NCI-H748 treated with DMSO at 0.1 percent for 48 hours (cell line): ENCODE measurements at regions not wholly inside any gene's neighbourhood (a gene's known extent, or its start where the extent isn't known, plus 50 kb on each side); places are given as distances from the start of the nearest gene placed in this dataset.
A peak's percentile ranks its signal among the peaks of the same experiment; 100 is the strongest.

Experiments
- DNase-seq: peaks from one replicate; lab custom pipeline; 2025; lab: John Stamatoyannopoulos, UW

DNA sequence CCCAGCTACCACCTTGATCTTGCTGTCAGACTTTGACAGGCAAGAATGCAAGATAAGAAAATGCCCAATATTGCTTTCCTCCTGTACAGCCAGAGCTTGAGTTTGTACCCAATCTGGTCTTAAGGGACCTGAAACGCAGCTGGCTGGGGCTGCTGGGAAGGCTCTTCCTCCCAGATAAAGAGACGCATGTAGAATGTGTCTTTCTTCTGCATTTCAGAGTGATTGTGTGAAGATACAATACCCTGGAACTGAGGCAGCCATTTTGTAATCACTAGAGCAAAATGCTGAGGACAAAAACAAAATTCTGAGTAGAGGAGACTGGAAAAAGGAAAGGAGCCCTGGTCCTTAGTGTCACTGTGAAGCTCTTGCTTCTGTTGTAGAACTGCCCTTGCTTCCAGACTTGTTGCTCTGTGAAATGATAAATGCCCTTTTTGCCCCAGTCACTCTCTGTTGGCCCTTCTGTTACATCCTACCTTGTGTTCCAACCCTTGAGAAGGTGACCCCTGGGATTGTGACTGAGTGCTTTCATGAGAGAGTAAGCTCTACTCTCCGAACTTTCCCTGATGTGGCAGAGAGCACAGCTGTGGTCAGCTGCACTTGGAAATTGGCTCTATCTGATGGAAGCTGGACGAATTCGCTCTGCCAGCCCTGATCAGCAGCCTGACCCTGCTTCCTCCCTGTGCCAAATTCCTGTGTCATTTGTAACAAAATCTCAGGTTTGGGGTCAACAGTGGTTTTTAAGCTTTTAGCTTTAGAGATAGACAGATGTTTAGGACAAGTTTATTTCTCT, 137.4 kb upstream of the RBMS1 start:
- DNase-seq = no peak

DNA sequence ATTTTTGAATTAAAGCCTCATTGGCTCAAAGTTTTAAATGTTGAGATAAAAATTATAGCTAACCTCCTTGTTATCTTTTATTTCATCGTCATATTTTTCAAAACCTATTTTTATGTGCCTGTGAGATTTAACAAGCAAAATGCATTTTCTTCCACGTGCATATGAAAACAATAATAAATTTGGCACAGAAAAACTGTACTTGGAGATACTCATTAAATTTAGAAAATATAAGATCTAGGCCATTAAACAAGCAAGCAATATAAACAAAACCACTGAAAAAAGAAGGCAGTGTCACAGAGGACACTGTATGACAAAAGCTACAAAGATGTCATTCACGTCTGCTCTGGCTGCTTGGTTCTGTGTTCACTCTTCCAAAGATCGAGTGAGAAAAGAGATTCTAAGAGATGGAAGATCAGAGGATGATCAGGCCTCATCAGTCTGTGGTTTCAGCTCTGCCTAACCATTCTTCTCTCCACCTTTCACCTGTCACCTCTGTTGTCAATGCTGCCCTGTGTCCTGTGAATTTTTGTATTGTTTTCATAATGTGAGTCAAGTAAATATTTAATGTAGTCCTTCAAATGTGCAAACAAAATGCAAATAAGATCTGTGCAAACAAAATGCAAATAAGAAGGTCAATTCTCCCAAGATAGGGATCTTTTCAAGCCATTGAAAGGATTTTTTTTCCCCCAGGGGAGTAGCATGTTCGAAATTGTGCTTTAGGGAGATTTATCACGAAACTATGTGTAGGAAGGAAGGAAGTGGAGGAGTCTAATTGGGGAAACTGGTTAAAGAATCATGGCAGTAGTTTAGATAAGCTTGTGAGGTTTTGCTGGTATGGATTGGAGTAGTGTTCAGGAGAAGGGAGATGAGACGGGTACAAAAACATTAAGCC, 138.7 kb upstream of the RBMS1 start:
- peak; percentile 26 for DNase-seq

DNA sequence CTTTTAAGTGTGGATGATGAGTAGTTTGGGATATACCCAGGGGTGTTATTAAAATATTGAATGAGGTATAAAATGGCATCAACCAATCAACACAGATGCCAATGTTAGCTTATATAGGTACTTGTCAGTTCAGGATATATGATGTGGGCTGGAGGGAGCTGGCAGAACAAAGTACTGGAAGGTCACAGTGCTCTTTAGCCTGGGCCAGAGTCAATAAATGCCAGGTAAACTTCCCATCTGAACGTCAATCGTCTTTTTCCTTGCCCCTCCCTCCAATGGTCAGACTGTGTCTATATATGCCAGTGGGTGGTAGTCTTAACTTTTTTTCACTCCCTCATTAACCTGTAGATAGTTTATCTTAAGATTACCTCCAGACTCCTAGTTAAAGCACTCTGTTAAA, 140.8 kb upstream of the RBMS1 start:
- no peak for DNase-seq

DNA sequence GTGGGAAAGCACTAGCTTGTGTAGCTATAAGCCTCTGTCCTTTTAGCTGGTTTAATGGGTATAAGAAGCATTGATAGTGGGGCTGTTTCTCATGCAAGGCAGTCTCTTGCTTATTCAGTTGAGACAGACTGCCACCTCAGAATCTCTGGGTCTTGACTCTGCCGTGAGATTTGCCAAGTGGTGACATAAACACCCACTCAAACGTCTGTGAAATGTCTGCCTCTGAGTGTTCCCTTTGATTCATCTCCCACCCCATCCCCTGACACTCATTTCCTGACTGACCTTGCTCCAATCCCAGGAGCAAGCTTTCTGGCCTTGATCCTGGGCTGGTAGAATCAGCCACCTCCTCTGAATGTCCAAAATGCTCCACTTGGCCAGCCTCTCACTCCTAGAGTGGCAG, 141.9 kb upstream of the RBMS1 start:
- DNase-seq = no peak

DNA sequence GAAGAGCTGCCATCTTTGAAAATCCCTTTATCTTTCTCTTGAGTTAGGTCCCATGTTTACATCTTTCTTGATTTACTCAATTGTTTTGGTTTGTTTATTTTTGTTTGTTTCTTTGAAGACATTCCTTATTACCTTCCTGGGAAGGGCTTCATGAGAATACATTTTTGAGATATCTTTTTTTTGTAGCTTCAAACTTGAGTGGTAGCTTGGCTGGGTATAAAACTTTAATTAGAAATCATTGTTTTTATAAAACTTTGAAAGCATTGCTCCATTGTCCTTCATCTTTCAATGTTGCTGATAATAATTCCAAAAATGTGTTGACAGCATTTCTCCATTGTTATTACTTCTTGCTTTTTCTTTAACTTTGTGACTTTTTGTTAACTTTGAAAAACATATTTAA, 145.9 kb upstream of the RBMS1 start:
- DNase-seq = no peak

DNA sequence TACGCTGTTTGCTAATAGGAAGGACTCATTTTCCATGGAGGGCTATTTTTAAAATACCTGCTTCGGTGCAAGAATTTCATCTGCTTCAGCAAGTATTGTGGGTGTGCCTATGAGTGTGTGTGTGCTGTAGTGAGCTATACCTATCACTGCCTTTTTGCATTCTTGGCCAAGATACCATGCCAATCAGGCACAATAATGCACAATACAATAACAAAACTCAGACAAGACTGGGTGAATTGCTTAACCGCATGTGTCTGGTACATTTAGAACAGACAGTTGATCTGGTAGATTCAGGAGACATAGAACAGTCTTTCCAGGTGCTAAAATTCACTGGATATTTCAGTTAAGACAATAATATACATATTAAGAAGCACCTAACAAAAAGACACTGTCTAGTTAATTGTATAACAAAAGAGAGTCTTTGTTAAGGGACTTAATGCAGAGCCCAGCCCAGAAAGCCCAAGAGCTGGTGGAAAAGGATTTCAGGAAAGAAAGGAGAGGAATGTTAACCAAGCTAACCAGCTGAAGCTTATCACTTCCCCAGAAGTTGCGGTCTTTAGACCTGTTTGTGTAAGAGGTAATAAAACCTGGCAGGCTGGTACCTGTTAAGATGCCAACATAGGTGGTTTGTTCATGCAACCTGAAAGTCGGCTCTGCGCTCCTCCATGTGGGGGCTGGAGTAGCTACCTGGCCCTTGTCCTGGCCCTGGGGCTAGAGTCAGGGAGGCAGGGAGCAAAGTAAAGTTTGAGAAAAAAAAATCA, 153.3 kb upstream of the RBMS1 start:
- DNase-seq = no peak

DNA sequence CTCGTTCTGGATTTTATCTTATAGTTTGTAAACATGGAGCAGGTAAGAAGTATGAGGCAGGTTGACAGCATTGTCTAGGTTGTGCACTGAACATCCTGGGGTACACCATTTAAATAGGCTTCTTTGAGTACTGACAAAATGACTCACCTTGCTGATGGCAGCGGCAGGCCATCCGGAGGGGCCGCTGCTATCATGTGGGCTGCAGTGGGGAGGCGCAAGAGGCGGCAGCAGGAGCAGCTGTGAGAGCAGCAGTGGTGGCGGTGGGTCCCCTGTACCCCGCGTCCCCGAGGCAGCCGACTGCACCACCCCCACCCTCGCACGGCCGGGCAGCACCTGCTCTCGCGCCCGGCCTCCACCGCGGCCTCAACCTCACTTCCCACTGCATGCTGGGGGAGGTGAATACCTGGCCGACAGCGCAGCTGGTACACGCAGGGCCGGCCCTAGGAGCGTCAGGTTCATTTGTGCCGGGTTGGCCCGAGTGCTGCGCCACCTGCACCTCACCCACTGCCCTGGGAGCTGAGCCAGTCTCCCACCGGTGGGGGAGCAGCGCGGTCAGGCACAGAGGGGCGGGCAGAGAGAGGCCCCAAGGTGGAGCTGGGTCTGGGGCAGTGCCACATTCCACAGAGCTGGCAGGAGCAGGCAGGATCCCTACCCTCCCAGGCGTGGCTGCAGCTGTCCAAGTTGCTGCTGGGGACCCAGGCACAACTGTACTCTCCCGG, 154.5 kb upstream of the RBMS1 start:
- no peak for DNase-seq

DNA sequence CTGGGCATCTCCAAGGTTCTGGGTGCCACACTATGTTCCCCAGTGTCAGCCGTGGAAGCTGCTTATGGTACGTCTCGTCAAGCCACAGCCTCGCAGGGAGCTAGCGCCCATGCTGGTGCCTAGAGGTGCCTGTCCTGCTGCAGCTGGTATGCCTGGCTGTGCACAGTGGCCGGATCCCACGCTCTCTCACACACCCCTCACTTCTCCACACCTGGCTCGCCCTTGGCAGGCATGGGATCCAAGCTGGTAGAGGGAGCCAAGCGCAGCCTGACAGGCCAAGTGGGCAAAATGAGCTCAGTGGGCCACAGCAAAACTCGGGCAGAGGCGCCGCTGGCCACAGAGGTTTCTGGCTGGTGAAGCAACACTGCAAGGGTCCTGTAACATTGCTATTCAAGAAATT, 156.1 kb upstream of the RBMS1 start:
- no peak for DNase-seq

DNA sequence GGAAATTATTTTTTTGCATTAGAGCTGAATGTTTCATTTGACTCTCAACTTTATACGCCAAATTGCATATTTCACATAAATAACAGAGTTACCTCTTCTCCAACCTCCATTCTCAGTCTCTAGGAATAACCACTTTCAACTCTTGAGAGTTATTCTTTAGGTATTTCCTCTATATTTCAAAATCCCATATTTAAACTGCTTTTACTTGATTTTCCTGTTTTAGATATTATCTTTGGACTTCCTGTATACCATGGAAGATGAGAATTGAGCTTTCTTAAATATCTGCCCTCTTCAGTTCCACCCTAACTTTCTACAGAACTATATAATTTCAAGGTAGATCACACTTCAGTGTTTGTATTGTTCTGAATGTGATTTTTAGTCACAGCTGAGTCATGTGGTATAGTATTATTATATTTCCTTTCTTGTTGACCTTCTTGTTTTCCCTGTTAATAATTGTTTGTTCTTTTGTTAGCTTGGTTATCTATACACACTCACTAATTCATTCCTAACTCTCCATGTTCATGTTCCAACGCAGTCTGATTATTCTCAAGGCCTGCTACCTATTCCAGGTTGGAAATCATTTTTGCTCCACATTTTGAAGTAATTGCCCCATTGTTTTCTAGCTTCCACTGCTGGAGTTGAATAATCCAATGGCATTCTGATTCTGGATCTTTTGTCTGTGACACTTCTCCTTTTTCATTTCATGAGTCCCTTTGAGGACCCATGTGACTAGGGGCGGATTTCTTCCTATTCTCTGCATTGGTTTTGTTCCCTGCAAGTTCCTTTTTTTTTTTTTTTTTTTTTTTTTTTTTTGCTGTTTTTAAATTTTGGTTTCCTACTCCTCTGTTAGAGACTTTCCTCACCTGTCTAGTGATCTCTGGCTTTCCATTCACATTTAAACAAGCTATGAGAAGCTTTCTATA, 156.8 kb upstream of the RBMS1 start:
- no peak for DNase-seq

DNA sequence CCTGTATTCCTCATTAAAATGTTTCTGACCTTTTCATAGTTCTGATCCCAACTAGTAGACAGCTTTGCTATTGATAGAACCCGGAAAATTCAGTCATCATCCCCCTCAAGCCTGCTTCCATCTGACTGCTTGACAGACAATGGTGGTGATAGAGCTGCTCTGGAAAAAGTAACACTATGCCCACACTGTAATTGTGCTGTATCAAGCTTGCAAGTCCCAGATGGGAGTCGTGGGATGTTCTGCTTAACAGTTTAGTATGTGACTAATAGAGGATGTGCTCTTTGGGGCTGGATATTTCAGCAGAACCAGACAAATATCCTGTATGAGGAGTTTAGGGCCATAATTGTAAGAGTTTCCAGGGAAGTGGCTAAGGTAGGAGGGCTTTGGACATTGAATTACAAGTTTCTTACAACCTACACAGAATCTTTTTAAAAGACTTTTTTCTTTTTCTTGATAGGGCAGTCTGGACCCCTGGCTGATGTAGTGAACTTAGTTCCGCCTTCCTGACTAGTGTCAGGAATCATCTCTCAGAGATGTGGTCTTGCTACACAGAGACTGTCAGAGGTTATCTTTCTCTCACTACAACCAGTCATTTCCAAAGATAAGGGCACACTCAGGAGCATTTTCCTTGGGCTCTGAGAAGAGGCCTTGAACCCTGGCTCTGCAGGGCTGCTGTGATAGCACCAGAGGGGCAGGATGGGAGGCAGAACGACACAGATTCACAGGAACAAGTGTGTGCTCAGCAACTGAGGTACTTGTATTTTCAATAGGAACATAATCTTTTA, 158.0 kb upstream of the RBMS1 start:
- DNase-seq = no peak

DNA sequence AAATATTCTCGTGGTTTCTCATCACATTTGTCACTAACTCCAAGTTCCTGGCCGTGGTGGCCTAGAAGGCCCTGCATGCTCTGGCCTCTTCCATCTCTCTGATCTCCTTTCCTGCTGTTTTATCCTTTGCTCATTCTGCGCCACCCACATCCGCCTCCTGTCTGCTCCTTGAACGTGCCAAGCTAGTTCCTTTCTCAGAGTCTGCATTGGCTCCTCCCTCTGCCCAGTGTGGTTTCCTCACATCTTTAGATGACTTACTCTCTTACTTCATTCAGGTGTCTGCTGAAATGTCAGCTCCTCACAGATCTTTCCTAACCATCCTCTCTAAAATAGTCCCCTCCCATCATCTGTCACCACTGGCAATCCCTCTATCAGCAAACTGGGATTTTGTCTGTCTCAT, 158.6 kb upstream of the RBMS1 start:
- DNase-seq = no peak

DNA sequence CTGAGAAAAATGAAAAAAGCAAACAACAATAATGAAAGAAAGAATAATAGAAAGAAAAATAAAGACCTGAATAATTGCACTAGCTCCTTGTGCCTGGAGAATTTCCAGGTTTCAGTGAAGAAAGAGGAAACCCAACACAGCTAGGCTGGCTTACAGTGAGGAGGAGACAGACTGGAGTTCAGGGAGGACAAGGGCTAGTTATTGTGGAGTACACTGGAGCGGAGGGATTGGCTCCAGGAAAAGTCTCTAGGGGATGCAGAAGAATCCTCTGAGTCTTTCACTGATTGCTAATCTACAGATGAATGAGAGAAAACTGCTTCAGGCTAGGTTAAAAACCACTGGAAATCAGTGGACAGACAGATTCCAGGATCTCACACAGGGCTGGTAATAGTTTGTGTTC, 163.6 kb upstream of the RBMS1 start:
- no peak for DNase-seq

DNA sequence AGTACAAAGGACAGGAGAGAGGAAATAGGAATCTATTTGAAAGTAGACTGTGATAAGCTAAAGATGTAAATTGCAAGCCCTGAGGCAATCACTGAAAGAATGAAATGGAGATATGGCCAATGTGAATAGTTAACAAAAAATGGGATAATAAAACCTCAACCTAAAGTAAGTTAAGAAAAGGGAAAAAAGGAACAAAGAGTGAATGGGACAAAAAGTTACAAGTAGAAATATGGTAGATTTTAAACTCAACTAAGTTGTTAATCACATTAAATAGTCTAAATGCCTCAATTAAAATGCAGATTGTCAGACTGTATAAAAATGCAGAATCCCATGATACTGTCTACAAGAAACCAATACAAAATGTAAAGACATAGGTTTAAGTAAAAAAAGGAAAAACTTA, 165.2 kb upstream of the RBMS1 start:
- no peak for DNase-seq

DNA sequence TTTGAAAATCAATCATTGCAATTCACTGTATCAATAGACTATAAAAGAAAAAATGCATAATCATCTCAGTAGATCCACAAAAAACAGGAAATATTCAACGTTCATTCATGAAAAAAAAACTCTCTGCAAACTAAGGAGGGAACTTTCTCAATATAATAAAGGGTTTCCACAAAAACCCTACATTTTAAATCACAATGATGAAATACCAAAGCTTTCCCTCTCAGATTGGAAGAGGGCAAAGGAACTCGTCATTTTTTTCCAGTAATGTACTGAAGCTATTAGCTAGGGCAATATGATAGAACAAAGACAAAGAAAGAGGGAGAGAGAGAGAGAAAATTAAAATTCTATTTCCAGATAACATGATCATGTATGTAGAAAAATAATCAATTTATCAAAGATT, 167.1 kb upstream of the RBMS1 start:
- no peak for DNase-seq

DNA sequence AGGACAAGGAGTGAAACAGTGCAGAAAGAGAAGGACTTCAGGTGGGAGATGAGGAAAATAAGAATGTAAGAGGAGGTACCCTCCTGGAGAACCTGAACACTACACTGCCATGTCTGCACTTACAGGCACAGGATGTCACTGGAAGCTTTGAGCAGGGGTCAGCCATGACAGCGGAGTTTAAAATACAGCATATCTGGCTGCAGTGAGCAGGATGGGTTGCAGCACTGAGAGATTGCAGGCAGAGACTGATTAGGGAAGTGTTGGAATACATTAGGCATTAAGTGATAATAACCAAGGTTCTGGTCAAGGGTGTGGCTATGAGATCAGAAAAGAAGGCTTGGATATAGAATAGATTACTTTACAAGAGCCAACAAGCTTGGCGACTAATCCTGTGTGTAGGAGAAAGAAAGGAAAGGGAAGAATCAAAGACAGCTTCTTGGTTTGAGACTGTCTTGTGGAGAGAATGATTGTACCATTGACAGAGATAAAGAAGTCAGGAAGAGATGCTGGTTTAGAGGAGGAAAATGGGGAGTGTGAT, 171.1 kb upstream of the RBMS1 start:
- DNase-seq = no peak

DNA sequence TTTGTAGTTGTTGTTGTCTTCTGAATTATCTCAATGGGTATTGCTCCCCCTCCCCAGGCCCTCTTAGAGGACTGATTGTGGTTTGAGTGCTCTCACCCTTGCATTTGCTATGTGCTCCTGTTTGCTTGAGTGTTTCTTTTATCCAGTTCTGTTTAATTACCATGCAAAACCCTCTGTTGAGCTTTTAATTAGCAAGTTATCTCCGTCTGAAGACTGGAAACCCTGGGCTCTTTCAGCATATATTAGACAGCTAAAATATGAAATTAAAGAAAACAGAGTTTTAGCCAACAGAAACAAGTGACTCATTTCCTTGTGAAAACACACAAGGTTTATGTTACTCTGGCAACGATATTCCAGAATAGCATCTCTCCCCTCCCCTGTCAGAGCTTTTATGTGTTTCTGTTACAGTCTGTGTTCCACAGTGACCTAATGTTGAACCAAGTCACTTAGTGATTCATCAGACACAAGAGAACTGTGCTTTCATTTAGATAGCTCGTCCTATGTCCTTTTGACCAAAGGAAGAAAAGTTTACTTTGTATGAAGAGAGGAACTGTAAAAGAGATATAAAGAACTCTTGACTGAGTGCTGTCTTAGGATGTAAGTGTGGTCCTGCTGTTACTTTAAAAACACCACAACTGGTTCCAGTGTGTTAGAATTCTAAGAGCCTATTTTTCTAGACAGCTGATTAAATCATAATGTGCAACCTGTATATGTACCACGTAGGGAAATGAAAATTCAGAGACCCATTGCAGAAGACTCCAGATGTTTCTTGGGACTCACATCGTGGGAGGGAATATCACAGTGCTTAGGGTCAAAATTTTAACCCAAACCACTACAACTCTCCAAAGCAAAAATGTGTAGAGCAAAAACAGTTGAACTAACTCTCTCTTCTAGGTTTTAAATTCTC, 172.8 kb upstream of the RBMS1 start:
- DNase-seq = peak; percentile 72

DNA sequence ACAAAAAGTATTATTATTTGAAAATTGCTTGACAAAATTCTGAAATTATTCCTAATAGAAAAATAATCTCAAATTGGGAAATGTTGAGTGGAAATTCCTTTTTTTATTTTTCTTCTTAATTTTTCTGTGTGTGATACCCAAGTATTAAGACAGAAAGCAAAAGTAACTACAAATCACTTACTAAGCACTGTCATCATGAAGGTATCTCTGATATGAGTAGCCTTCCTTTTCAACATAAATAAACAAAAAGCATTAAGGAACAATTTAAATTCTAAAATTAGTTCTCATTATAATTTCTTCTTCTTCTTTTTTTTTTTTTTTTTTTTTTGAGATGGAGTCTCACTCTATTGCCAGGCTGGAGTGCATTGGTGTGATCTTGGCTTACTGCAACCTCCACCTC, 174.2 kb upstream of the RBMS1 start:
- DNase-seq = no peak

DNA sequence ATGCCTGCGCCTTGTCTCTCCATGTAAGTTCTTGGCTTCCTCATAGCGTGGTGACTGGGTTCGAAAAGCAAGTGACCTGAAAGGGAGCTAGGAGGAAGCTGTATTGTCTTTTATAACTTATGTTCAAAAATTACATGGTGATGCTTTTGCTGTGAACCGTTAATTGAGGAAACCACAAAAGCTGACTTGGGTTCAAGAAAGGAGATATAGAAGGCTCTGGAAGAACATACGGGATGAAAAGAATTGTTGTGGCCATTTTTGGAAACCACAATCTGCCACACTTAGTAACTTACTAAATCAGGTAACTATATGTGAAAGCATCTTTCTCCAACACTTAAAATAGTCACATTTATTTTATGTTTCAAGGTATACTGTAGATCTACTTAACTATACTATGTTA, 177.0 kb upstream of the RBMS1 start:
- DNase-seq = no peak

DNA sequence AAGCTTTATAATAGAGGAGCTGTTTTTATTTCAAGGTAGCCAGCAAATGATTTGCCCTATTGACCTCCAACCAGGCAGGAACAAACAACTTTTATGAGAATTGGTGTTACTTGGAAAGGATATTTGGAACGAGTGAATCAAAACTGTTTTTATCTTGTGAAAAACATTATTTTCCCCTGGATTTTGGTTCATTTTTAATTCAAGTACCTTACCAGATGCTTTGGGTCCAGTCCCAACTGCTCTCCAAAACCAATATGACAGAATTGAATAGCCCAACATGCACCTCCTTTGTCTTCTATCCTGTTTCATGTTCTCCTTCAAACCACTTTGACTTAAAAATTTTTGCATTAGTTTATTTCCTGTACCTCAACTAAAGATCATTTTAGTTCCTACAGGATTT, 178.6 kb upstream of the RBMS1 start:
- no peak for DNase-seq
